Transverse colon (tissue), 3 donors: ENCODE measurements at regions not wholly inside any gene's neighbourhood (a gene's known extent, or its start where the extent isn't known, plus 50 kb on each side); places are given as distances from the start of the nearest gene placed in this dataset.

ENCODE experiments used
- EP300 ChIP-seq: sonication (generic); formaldehyde crosslinking; IDR thresholded peaks from one replicate; pipeline ENCODE4 v1.6.1; 2017; ENCODE audit warnings: antibody characterized with exemption, low read depth
- POLR2A ChIP-seq: fragments of 450-650 bp; IDR thresholded peaks from one replicate; pipeline ENCODE4 v1.6.1; 2016; ENCODE audit warnings: antibody characterized with exemption, mild to moderate bottlenecking, moderate library complexity
- TF ChIP-seq, protein P1 (sequence below), 5 experiments: fragments of 200-600 bp in 3 of 5; fragments of 450-650 bp in 2 of 5; sonication (generic) in 3 of 5; IDR thresholded peaks; 1 replicate in 2 of 5; 2 replicates in 3 of 5; pipeline ENCODE4 v1.5.1; 2016 to 2017; ENCODE audit warnings: antibody characterized with exemption in 5 of 5, inconsistent platforms in 3 of 5, mild to moderate bottlenecking in 2 of 5, moderate library complexity in 1 of 5

- TF ChIP-seq, protein P1, sequence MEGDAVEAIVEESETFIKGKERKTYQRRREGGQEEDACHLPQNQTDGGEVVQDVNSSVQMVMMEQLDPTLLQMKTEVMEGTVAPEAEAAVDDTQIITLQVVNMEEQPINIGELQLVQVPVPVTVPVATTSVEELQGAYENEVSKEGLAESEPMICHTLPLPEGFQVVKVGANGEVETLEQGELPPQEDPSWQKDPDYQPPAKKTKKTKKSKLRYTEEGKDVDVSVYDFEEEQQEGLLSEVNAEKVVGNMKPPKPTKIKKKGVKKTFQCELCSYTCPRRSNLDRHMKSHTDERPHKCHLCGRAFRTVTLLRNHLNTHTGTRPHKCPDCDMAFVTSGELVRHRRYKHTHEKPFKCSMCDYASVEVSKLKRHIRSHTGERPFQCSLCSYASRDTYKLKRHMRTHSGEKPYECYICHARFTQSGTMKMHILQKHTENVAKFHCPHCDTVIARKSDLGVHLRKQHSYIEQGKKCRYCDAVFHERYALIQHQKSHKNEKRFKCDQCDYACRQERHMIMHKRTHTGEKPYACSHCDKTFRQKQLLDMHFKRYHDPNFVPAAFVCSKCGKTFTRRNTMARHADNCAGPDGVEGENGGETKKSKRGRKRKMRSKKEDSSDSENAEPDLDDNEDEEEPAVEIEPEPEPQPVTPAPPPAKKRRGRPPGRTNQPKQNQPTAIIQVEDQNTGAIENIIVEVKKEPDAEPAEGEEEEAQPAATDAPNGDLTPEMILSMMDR (IDR thresholded peaks at IDR 0.05), result no peak
- TF ChIP-seq EP300, result no peak
- TF ChIP-seq POLR2A, result no peak
Observed at GRCh38 chr22:47394504-47395440, 632.3 kb downstream of the TBC1D22A start.
